Keratinocyte (primary cell): ENCODE measurements at regions not wholly inside any gene's neighbourhood (a gene's known extent, or its start where the extent isn't known, plus 50 kb on each side); places are given as distances from the start of the nearest gene placed in this dataset.

ENCODE experiments used
- DNase-seq: peaks from one replicate; pipeline ENCODE4 v3.0.0-alpha.2; 2011; ENCODE audit warnings: low read depth, missing footprints, low spot score
- FAIRE-seq: peaks from 2 replicates; lab custom pipeline; 2011; peaks lifted over from hg19 to GRCh38; lab: Jason Lieb, UNC
- H2AFZ ChIP-seq: 2 replicates; pipeline ENCODE4 v1.6.0; 2012; ENCODE audit warnings: low read length, control low read depth, inconsistent platforms; ENCODE audit not compliant: control insufficient read depth
- H3K27ac ChIP-seq: 2 replicates; pipeline ENCODE4 v1.5.1; 2011; ENCODE audit warnings: low read length; ENCODE audit not compliant: control insufficient read depth, insufficient read depth
- H3K27me3 ChIP-seq: 3 replicates; pipeline ENCODE4 v1.6.0; 2011; ENCODE audit warnings: low read length; ENCODE audit not compliant: control insufficient read depth, insufficient read depth; ENCODE audit errors: extremely low read depth
- H3K36me3 ChIP-seq, 2 experiments: 2 replicates in 1 of 2; 3 replicates in 1 of 2; pipeline ENCODE4 v1.5.1; 2011; ENCODE audit warnings: low read length in 2 of 2, mild to moderate bottlenecking in 1 of 2; ENCODE audit not compliant: control insufficient read depth in 2 of 2, insufficient read depth in 2 of 2; ENCODE audit errors: extremely low read depth in 1 of 2
- H3K4me1 ChIP-seq: 3 replicates; pipeline ENCODE4 v1.5.1; 2011; ENCODE audit warnings: low read length; ENCODE audit not compliant: control insufficient read depth, insufficient read depth; ENCODE audit errors: extremely low read depth
- H3K4me2 ChIP-seq: 3 replicates; pipeline ENCODE4 v1.6.0; 2011; ENCODE audit warnings: low read depth, low read length; ENCODE audit not compliant: control insufficient read depth, insufficient read depth; ENCODE audit errors: extremely low read depth
- H3K4me3 ChIP-seq, 3 experiments: fragments of 200-600 bp in 1 of 3; sonication (generic) in 1 of 3; 2 replicates in 2 of 3; 3 replicates in 1 of 3; pipeline ENCODE4 v1.5.1; 2011 to 2016; ENCODE audit warnings: low read length in 3 of 3, mild to moderate bottlenecking in 3 of 3, control low read depth in 2 of 3, inconsistent platforms in 1 of 3, low read depth in 1 of 3, mixed read lengths in 1 of 3, mixed run types in 1 of 3, moderate library complexity in 1 of 3; ENCODE audit not compliant: control insufficient read depth in 2 of 3, insufficient read depth in 2 of 3; ENCODE audit errors: extremely low read depth in 1 of 3
- H3K79me2 ChIP-seq: 2 replicates; pipeline ENCODE4 v1.6.0; 2012; ENCODE audit warnings: low read length; ENCODE audit not compliant: control insufficient read depth, insufficient read depth
- H3K9ac ChIP-seq: 3 replicates; pipeline ENCODE4 v1.6.0; 2011; ENCODE audit warnings: low read length; ENCODE audit not compliant: control insufficient read depth, insufficient read depth; ENCODE audit errors: extremely low read depth
- H3K9me1 ChIP-seq: 3 replicates; pipeline ENCODE4 v1.6.0; 2011; ENCODE audit warnings: low read length; ENCODE audit not compliant: control insufficient read depth, insufficient read depth; ENCODE audit errors: extremely low read depth
- H3K9me3 ChIP-seq: 2 replicates; pipeline ENCODE4 v1.5.1; 2012; ENCODE audit warnings: low read depth, low read length; ENCODE audit not compliant: control insufficient read depth
- H4K20me1 ChIP-seq: 3 replicates; pipeline ENCODE4 v1.6.0; 2011; ENCODE audit warnings: low read length; ENCODE audit not compliant: control insufficient read depth, insufficient read depth; ENCODE audit errors: extremely low read depth
- CTCF ChIP-seq, 3 experiments: IDR thresholded peaks in 1 of 3; conservative IDR thresholded peaks in 1 of 3; optimal IDR thresholded peaks in 1 of 3; 2 replicates in 2 of 3; 3 replicates in 1 of 3; pipeline versions ENCODE3 to v1.5.1; 2011; ENCODE audit warnings: low read length in 3 of 3, mild to moderate bottlenecking in 3 of 3, moderate library complexity in 2 of 3, control low read depth in 1 of 3, inconsistent platforms in 1 of 3; ENCODE audit not compliant: insufficient read depth in 2 of 3; ENCODE audit errors: extremely low read depth in 1 of 3
- EZH2 ChIP-seq: IDR thresholded peaks from one replicate; pipeline ENCODE4 v1.6.1; 2012; ENCODE audit warnings: inconsistent platforms, mild to moderate bottlenecking, low read length, moderate library complexity
- dilution Hi-C: fragments of 300-500 bp; cut with MboI; formaldehyde crosslinking; loops from one replicate; pipeline ENCODE4 v1.7.0; 2020; ENCODE audit warnings: low sequenced_read_pairs; ENCODE audit not compliant: extremely low pct_ligation_motif_present

GRCh38 chr5:121304838-121305237 is 546.8 kb upstream of the FTMT start:
- no peaks in the 10 kb centered on the region for H3K79me2 ChIP-seq
- H3K27ac ChIP-seq: no peak overlapping the region
- H3K4me1 ChIP-seq: no peaks in the 10 kb centered on the region
- H3K4me3 ChIP-seq: no peak overlapping the region
- no peaks in the 10 kb centered on the region for H3K27me3 ChIP-seq
- H3K36me3 ChIP-seq: no peaks in the 10 kb centered on the region
- no peaks in the 10 kb centered on the region for H3K9me3 ChIP-seq
- TF ChIP-seq EZH2 (no peak), CTCF (optimal IDR thresholded peaks at IDR 0.05 in 1 of 3, IDR thresholded peaks at IDR 0.05 in 1 of 3, conservative IDR thresholded peaks at IDR 0.05 in 1 of 3; ENCODE audit: extremely low read depth in 1 of 3, insufficient read depth in 2 of 3, low read length in 3 of 3) (no peak)
- H3K9me1 ChIP-seq: no peaks in the 10 kb centered on the region
- dilution Hi-C loops: no loop called here
- H2AFZ ChIP-seq: no peak overlapping the region
- no peak for FAIRE-seq
- H3K9ac ChIP-seq: no peak overlapping the region
- DNase-seq: no peak
- H4K20me1 ChIP-seq: no peaks in the 10 kb centered on the region
- no peak overlapping the region for H3K4me2 ChIP-seq

GRCh38 chr5:121313886-121314285 is 537.8 kb upstream of the FTMT start:
- Histone ChIP-seq H3K4me2 (no peak overlapping the region), H3K36me3 (no peaks in the 10 kb centered on the region), H3K4me3 (no peak overlapping the region), H3K4me1 (no peaks in the 10 kb centered on the region), H3K79me2 (no peaks in the 10 kb centered on the region), H3K27me3 (no peaks in the 10 kb centered on the region), H3K9me1 (no peaks in the 10 kb centered on the region), H3K9ac (no peak overlapping the region), H2AFZ (no peak overlapping the region), H4K20me1 (no peaks in the 10 kb centered on the region), H3K27ac (no peak overlapping the region), H3K9me3 (no peaks in the 10 kb centered on the region)
- dilution Hi-C loops: no loop called here
- TF ChIP-seq CTCF (optimal IDR thresholded peaks at IDR 0.05 in 1 of 3, IDR thresholded peaks at IDR 0.05 in 1 of 3, conservative IDR thresholded peaks at IDR 0.05 in 1 of 3; ENCODE audit: extremely low read depth in 1 of 3, insufficient read depth in 2 of 3, low read length in 3 of 3) (no peak), EZH2 (no peak)
- FAIRE-seq: no peak
- DNase-seq: no peak
